NT2/D1 (cell line): ENCODE measurements at regions not wholly inside any gene's neighbourhood (a gene's known extent, or its start where the extent isn't known, plus 50 kb on each side); places are given as distances from the start of the nearest gene placed in this dataset.
"Not testable (repeated sequence)": the region's sequence is repeated elsewhere in the genome, so short reads cannot be mapped to it uniquely, and the experiment has no call there.

ENCODE experiments used
- DNase-seq: peaks from one replicate; pipeline ENCODE4 v3.0.0-alpha.2; 2011; ENCODE audit warnings: low read depth, low spot score
- H3K27me3 ChIP-seq: 2 replicates; pipeline ENCODE4 v1.6.0; 2011; ENCODE audit warnings: mild to moderate bottlenecking; ENCODE audit not compliant: insufficient read length, insufficient read depth
- H3K36me3 ChIP-seq: 2 replicates; pipeline ENCODE4 v1.6.1; 2011; ENCODE audit warnings: mild to moderate bottlenecking, low read length, mixed read lengths; ENCODE audit not compliant: insufficient read depth, insufficient read length
- H3K4me1 ChIP-seq: 2 replicates; pipeline ENCODE4 v1.5.1; 2011; ENCODE audit not compliant: insufficient read depth, insufficient read length
- H3K4me3 ChIP-seq: 2 replicates; pipeline ENCODE4 v1.5.1; 2011; ENCODE audit warnings: low read depth; ENCODE audit not compliant: insufficient read length
- H3K9ac ChIP-seq: 2 replicates; pipeline ENCODE4 v1.6.0; 2011; ENCODE audit warnings: low read depth; ENCODE audit not compliant: insufficient read length
- H3K9me3 ChIP-seq: 2 replicates; pipeline ENCODE4 v1.5.1; 2011; ENCODE audit warnings: mild to moderate bottlenecking, low read length; ENCODE audit not compliant: insufficient read depth
- SUZ12 ChIP-seq: IDR thresholded peaks from 2 replicates; pipeline ENCODE4 v1.6.1; 2011; ENCODE audit not compliant: insufficient read length, insufficient read depth; ENCODE audit errors: extremely low read depth
- YY1 ChIP-seq: IDR thresholded peaks from 2 replicates; pipeline ENCODE4 v1.6.1; 2011; ENCODE audit not compliant: insufficient read length, insufficient read depth
- ZNF274 ChIP-seq: IDR thresholded peaks from 2 replicates; pipeline ENCODE4 v1.6.1; 2011; ENCODE audit warnings: mild to moderate bottlenecking, low read depth, low read length

DNA sequence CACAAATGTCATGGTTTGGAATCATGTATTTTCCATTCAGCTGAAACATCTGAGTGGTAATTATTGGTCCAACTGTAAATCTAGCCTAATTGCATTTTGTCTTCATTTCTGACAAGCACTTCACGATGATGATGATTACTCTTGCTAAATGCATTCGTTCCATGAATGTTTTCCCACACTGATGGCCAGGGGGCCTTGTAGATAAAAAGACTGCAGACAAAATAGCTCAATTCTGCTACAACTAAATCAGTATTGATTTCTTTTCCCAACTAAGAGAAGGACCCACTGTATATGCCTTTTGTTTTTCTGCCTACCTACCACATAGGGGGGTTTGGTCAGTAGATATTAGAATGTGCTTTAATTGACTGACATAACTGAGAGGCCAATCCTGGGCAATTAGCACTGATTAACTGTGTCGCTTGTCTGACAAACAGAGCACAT lies 1351.3 kb upstream of the NUDT12 start:
- DNase-seq: no peak

DNA sequence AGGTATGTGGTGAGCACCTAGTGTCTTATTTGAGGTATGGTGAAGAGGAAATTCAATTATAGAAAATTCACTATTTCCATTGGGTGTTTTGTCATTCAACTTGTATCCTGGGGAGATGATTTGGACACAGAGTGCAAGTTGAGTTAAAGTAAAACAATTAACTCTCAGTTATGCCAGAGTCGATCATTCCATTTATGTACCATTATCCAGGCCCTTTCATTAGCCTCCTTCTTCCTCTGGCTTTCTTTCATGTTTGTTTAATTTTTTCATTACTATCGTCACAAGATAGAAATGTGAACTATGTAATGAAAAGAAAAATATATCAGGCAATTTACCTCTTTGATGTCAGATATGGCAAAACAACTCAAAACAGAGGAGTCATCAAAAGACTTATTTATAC lies 1347.2 kb upstream of the NUDT12 start:
- DNase-seq: no peak

More for the DNA sequence above, 1351.3 kb upstream of the NUDT12 start:
- Histone ChIP-seq H3K4me3 (no peak overlapping the region), H3K27me3 (no peaks in the 10 kb centered on the region), H3K36me3 (no peaks in the 10 kb centered on the region), H3K9me3 (no peaks in the 10 kb centered on the region), H3K4me1 (no peaks in the 10 kb centered on the region), H3K9ac (no peak overlapping the region)
- TF ChIP-seq ZNF274 (no peak), SUZ12 (no peak), YY1 (no peak)

DNA sequence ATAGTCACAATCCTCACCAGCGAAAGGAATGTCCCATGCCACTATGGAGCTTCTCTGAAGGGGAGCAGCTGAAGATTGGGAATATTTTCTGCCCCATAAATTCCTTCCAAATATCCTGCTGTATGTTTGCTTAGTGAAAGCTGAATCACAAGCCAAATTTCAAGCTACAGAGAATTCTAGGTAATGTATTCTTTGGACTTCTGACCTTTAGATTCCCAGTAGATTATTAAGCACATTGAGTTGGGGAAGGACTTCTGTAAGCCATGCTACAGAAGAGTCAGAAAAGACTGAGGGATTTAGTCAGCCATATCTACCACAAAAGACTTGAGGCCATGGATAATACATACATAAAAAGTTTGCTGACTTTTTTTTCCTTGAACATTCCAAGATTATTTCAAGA lies 1342.0 kb upstream of the NUDT12 start:
- no peaks in the 10 kb centered on the region for H3K27me3 ChIP-seq
- TF ChIP-seq ZNF274 (no peak), YY1 (no peak), SUZ12 (no peak)
- DNase-seq: no peak
- H3K9ac ChIP-seq: no peak overlapping the region
- H3K36me3 ChIP-seq: no peaks in the 10 kb centered on the region
- H3K4me3 ChIP-seq: no peak overlapping the region
- no peaks in the 10 kb centered on the region for H3K9me3 ChIP-seq
- no peaks in the 10 kb centered on the region for H3K4me1 ChIP-seq

More for the DNA sequence above, 1347.2 kb upstream of the NUDT12 start:
- H3K4me1 ChIP-seq: no peaks in the 10 kb centered on the region
- H3K27me3 ChIP-seq: no peaks in the 10 kb centered on the region
- TF ChIP-seq ZNF274: no peak
- no peak for TF ChIP-seq SUZ12
- TF ChIP-seq YY1: no peak
- H3K9ac ChIP-seq: no peak overlapping the region
- H3K9me3 ChIP-seq: no peaks in the 10 kb centered on the region
- no peak overlapping the region for H3K4me3 ChIP-seq
- no peaks in the 10 kb centered on the region for H3K36me3 ChIP-seq

DNA sequence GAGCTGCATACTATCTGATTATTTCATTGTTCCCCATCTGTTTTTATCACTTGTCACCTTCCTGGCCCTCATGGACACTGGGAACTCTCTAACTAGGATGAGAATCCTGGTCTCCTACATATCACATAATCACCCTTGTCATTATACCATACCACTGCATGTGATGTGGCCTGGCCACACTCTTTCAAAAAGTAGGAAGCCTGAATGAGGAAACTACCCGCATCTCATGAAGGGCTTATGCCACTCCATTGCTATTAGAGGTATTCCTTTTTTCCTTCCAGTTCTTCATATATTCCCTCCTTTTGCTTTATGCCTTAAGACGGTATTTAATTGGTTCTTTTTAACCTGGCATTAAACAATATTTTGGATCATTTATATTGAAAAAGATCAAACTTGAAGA lies 1341.4 kb upstream of the NUDT12 start:
- no peaks in the 10 kb centered on the region for H3K4me1 ChIP-seq
- TF ChIP-seq SUZ12 (no peak), ZNF274 (no peak), YY1 (no peak)
- H3K27me3 ChIP-seq: no peaks in the 10 kb centered on the region
- no peak overlapping the region for H3K4me3 ChIP-seq
- H3K36me3 ChIP-seq: no peaks in the 10 kb centered on the region
- H3K9me3 ChIP-seq: no peaks in the 10 kb centered on the region
- no peak overlapping the region for H3K9ac ChIP-seq
- no peak for DNase-seq

DNA sequence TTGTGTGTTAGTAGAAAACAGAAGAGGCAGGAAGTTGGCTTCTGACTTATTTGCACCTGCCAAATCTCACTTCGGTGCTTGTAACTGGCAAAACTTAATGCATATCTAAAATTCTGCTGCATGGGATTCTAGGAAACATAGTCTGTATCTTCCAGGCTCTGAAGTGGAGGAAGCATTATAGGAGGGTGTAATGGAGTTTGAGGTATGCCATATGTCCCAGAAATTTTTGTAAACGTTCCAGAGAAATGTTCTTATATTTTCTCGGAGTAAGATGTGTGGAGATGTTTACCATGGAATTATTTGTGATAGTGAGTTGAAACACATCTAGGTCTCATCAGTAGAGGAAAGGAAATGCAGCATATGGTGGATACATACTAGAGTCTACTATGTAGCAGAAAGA lies 1329.0 kb upstream of the NUDT12 start:
- Histone ChIP-seq H3K4me3 (no peak overlapping the region), H3K9ac (no peak overlapping the region), H3K9me3 (no peaks in the 10 kb centered on the region), H3K36me3 (no peaks in the 10 kb centered on the region), H3K27me3 (no peaks in the 10 kb centered on the region), H3K4me1 (no peaks in the 10 kb centered on the region)
- DNase-seq: no peak
- TF ChIP-seq ZNF274: no peak
- no peak for TF ChIP-seq YY1
- no peak for TF ChIP-seq SUZ12

DNA sequence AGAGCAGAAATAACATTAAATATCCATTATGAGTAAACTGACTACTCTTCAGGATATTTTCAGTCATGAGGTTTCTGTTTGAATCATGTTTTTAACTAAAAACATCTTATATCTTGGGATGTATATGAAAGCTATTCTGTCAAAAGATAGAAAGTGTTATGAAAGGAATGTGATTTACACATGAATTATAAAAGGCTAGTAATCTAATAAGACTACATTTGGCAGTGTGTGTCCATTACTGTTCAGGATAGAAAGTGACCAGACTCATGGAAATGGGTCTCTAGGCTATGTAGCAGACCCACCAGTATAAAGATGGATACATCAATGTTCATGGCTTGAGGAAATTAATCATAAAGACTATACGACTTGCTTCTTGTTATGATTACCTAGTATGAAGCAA lies 1328.2 kb upstream of the NUDT12 start:
- H3K9me3 ChIP-seq: no peaks in the 10 kb centered on the region
- no peak overlapping the region for H3K9ac ChIP-seq
- H3K4me1 ChIP-seq: no peaks in the 10 kb centered on the region
- H3K4me3 ChIP-seq: no peak overlapping the region
- no peak for DNase-seq
- no peaks in the 10 kb centered on the region for H3K27me3 ChIP-seq
- TF ChIP-seq YY1 (no peak), SUZ12 (no peak), ZNF274 (no peak)
- no peaks in the 10 kb centered on the region for H3K36me3 ChIP-seq

DNA sequence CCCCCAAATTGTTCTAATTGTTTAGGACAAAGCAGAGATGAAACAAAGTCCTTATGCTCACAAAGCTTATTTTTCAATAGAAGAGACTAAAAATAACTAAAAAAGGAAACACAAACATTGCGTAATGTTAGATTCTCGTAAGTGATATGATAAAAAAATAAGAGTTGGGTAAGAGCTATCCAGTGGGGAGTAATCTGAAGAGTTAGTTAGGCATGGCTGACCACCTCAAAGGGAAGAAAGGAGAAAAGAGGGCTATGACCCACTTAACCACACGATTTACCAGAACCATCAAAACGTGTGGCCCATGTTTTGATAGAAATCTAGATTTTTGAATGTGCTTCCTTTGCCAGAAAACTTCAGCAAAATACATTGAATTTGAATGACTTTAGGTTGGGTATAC lies 1296.8 kb upstream of the NUDT12 start:
- DNase-seq: no peak
- TF ChIP-seq YY1: no peak
- no peak for TF ChIP-seq SUZ12
- no peak for TF ChIP-seq ZNF274
- Histone ChIP-seq H3K4me3 (no peak overlapping the region), H3K9ac (no peak overlapping the region), H3K4me1 (no peaks in the 10 kb centered on the region), H3K9me3 (no peaks in the 10 kb centered on the region), H3K36me3 (no peaks in the 10 kb centered on the region), H3K27me3 (no peaks in the 10 kb centered on the region)

DNA sequence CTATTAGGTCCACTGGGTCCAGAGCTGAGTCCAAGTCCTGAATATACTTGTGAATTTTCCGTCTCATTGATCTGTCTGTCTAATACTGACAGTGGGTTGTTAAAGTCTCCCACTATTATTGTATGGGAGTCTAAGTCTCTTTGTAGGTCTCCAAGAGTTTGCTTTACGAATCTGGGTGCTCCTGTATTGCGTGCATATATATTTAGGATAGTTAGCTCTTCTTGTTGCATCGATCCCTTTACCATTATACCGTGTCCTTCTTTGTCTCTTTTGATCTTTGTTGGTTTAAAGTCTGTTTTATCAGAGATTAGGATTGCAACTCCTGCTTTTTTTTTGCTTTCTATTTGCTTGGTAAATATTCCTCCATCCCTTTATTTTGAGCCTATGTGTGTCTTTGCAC lies 1289.5 kb upstream of the NUDT12 start:
- H3K9me3 ChIP-seq, DNase-seq, H3K9ac ChIP-seq, H3K36me3 ChIP-seq, H3K27me3 ChIP-seq, H3K4me3 ChIP-seq, H3K4me1 ChIP-seq: not testable (repeated sequence)
